ENCODE measurements at regions not wholly inside any gene's neighbourhood (a gene's known extent, or its start where the extent isn't known, plus 50 kb on each side); places are given as distances from the start of the nearest gene placed in this dataset.

- no peak overlapping the region for H3K56ac ChIP-seq (ENCODE audit: insufficient read length, low read depth, low read length)
- H2AFZ ChIP-seq (ENCODE audit: low read length) = no peak overlapping the region
- Mint-ChIP-seq H3K27ac (no peak overlapping the region; a peak in 1 of 7 replicates), H3K4me3 (no peak overlapping the region; a peak in 1 of 5 replicates), H3K4me1 (peaks cover 72 to 83% of the 10 kb centered on the region in 2 experiments), H3K9me3 (peaks cover 0 to 5% of the 10 kb centered on the region in 2 experiments; a peak in 3 of 5 replicates), H3K27me3 (ENCODE audit: low read depth) (peaks cover 69% of the 10 kb centered on the region), H3K36me3 (ENCODE audit: insufficient read depth in 1 of 3, low read depth in 3 of 3) (peaks cover 0 to 4% (median 0%) of the 10 kb centered on the region in 3 experiments; a peak in 3 of 7 replicates)
- H3K18ac ChIP-seq (ENCODE audit: insufficient read length, low read depth, low read length) = no peak overlapping the region
- peaks cover 5% of the 10 kb centered on the region; the same call in 1 of the 2 replicates for H3K4me1 ChIP-seq (ENCODE audit: insufficient read depth, low read length)
- no peak overlapping the region for H2BK15ac ChIP-seq (ENCODE audit: low read depth, low read length)
- H3T11ph ChIP-seq (ENCODE audit: low read length) = no peak overlapping the region
- no peak overlapping the region for H3K27ac ChIP-seq (ENCODE audit: insufficient read length, low read depth, low read length)
- H3K79me1 ChIP-seq (ENCODE audit: insufficient read depth, low read depth, low read length, poor library complexity, severe bottlenecking) = no peaks in the 10 kb centered on the region
- no peak overlapping the region for H2AK5ac ChIP-seq (ENCODE audit: insufficient read length, low read length)
- H2BK5ac ChIP-seq (ENCODE audit: insufficient read length, low read length) = no peak overlapping the region
- H4K91ac ChIP-seq (ENCODE audit: insufficient read length, low read depth, low read length) = no peak overlapping the region
- H3K9ac ChIP-seq (ENCODE audit: extremely low read depth, insufficient read length, low read length) = no peak overlapping the region
- H3K79me2 ChIP-seq (ENCODE audit: insufficient read depth, low read length) = no peaks in the 10 kb centered on the region
- no peak overlapping the region for H4K5ac ChIP-seq (ENCODE audit: insufficient read length, low read depth, low read length)
- H2BK20ac ChIP-seq (ENCODE audit: low read depth, low read length, poor library complexity, severe bottlenecking) = no peak overlapping the region
- H3K23me2 ChIP-seq (ENCODE audit: insufficient read length, low read depth, low read length, poor library complexity, severe bottlenecking) = no peaks in the 10 kb centered on the region
- H3K27me3 ChIP-seq (ENCODE audit: insufficient read depth, low read length) = peaks cover 51% of the 10 kb centered on the region
- no peak overlapping the region for H4K8ac ChIP-seq (replicated peaks; ENCODE audit: insufficient read length, low read depth, low read length)
- no peak for DNase-seq
- no peak overlapping the region for H2BK12ac ChIP-seq (ENCODE audit: insufficient read length, low read depth, low read length)
- no peaks in the 10 kb centered on the region for H4K20me1 ChIP-seq (ENCODE audit: control insufficient read depth, insufficient read depth, insufficient read length)
- no peak overlapping the region for H3K14ac ChIP-seq (ENCODE audit: insufficient read depth, low read length)
- no peak overlapping the region for H3K4me2 ChIP-seq (ENCODE audit: insufficient read depth, insufficient read length, low read length)
- H3K9me3 ChIP-seq (ENCODE audit: control insufficient read depth, low read depth, low read length) = no peaks in the 10 kb centered on the region
- no peak overlapping the region for H2BK120ac ChIP-seq (ENCODE audit: low read depth, low read length, poor library complexity, severe bottlenecking)
- no CpG with 5 or more reads among the region's 5 CpGs for WGBS (ENCODE audit: extremely low coverage, insufficient read length, low lambda C conversion rate)
- H3K4ac ChIP-seq (ENCODE audit: low read depth, low read length) = no peak overlapping the region
- H3K23ac ChIP-seq (ENCODE audit: insufficient read length, low read depth, low read length) = no peak overlapping the region
- no peak for TF ChIP-seq CTCF (conservative IDR thresholded peaks at IDR 0.05)
Observed at GRCh38 chr14:56892959-56893358, 82.7 kb upstream of the OTX2 start.

Data from H9 (cell line).